ENCODE measurements at regions not wholly inside any gene's neighbourhood (a gene's known extent, or its start where the extent isn't known, plus 50 kb on each side); places are given as distances from the start of the nearest gene placed in this dataset.

DNA sequence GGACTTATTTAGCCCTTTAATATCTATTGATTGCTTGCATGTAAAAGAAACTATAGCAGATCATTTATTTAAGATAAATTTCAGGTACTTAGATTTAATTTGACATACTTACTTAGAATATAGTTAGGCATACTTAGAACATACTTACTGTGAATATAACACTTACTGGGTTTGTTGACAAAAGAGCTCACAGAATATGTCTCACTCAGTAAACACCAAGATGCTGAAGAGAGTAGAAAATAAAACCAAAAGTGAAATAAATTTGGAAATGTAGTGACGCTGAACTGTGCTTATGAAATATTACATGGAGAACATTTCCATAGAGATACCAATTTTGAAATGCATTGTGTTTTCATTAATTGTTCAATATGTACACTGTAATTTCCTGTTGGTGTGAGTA is 615.4 kb upstream of the MAN1A1 start:
- TF ChIP-seq, protein P1, sequence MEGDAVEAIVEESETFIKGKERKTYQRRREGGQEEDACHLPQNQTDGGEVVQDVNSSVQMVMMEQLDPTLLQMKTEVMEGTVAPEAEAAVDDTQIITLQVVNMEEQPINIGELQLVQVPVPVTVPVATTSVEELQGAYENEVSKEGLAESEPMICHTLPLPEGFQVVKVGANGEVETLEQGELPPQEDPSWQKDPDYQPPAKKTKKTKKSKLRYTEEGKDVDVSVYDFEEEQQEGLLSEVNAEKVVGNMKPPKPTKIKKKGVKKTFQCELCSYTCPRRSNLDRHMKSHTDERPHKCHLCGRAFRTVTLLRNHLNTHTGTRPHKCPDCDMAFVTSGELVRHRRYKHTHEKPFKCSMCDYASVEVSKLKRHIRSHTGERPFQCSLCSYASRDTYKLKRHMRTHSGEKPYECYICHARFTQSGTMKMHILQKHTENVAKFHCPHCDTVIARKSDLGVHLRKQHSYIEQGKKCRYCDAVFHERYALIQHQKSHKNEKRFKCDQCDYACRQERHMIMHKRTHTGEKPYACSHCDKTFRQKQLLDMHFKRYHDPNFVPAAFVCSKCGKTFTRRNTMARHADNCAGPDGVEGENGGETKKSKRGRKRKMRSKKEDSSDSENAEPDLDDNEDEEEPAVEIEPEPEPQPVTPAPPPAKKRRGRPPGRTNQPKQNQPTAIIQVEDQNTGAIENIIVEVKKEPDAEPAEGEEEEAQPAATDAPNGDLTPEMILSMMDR (IDR thresholded peaks at IDR 0.05): no peak
- no peaks in the 10 kb centered on the region for H3K4me1 ChIP-seq (ENCODE audit: low read depth)
- H3K9me3 ChIP-seq: no peaks in the 10 kb centered on the region
- ATAC-seq (no peak), DNase-seq (no peak)
- no peak overlapping the region for H3K4me3 ChIP-seq
- H3K36me3 ChIP-seq (ENCODE audit: low read depth): no peaks in the 10 kb centered on the region
- intact Hi-C loops (cut with DNase I, micrococcal nuclease): no loop called here

DNA sequence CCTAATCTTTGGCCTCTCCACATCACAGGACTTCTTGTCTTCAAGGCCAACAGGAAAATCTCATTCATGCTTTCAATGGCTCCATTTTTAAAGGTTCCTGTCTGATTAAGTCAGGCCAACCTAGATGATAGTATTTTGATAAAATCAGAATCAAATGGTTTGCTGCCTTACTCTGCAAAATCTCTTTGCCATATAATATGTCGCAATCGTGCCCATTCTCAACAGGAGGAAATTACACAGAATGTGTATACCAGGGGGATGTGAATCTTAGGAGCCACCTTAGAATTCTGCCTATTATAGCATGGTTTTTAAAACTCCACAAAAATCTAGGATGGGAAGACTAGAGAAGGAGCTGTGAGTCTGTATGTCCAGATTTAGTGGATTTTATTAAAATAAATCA is 612.9 kb upstream of the MAN1A1 start:
- no peak for DNase-seq
- H3K36me3 ChIP-seq (ENCODE audit: low read depth): no peaks in the 10 kb centered on the region
- TF ChIP-seq, protein P1 (IDR thresholded peaks at IDR 0.05): no peak
- no peak overlapping the region for H3K4me3 ChIP-seq
- no peak for ATAC-seq
- H3K9me3 ChIP-seq: no peaks in the 10 kb centered on the region
- no peaks in the 10 kb centered on the region for H3K4me1 ChIP-seq (ENCODE audit: low read depth)
- intact Hi-C loops (cut with DNase I, micrococcal nuclease): no loop called here

DNA sequence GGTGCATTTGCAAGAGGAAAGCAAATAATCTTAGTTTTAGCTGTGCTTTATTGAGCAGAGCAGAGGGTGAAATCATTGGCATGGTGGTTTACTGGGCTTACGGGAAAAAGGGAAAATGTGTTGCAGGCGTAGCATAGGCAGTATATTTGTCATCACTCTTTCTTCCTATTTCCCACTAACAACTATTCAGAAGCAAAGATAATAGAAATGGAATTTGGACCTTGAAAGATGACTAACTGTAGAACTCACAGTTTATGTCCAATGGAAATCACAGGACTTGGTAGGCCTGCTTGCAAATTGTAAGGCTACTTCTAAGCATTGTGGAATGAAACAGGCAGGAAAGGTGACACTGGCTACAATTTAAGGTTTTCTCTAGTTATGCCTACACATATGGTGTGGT is 611.9 kb upstream of the MAN1A1 start:
- intact Hi-C loops (cut with DNase I, micrococcal nuclease): no loop called here
- Histone ChIP-seq H3K4me3 (no peak overlapping the region), H3K4me1 (ENCODE audit: low read depth) (no peaks in the 10 kb centered on the region), H3K36me3 (ENCODE audit: low read depth) (no peaks in the 10 kb centered on the region), H3K9me3 (no peaks in the 10 kb centered on the region)
- ATAC-seq (no peak), DNase-seq (no peak)
- TF ChIP-seq, protein P1 (IDR thresholded peaks at IDR 0.05): no peak

DNA sequence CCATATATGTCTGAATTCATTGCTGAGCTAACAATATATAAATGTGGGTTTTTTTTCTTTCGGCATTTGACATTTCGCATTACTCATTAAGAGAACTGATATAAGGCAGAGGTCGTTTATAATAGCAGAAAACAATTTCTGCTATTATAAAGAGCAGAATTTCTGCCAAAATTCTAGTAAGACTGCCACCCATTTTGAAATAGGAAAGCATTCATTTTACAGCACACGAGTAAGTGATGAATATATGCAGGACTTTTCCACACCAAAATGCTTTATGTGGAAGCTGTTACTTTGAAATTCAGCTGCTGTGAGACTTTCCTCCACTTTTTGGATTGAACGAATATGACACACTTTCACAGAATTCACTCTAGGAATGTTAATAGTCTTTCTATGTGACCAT is 610.9 kb upstream of the MAN1A1 start:
- DNase-seq: no peak
- Histone ChIP-seq H3K9me3 (no peaks in the 10 kb centered on the region), H3K4me3 (no peak overlapping the region), H3K4me1 (ENCODE audit: low read depth) (no peaks in the 10 kb centered on the region), H3K36me3 (ENCODE audit: low read depth) (no peaks in the 10 kb centered on the region)
- intact Hi-C loops (cut with DNase I, micrococcal nuclease): no loop called here
- no peak for ATAC-seq
- TF ChIP-seq, protein P1 (IDR thresholded peaks at IDR 0.05): no peak

DNA sequence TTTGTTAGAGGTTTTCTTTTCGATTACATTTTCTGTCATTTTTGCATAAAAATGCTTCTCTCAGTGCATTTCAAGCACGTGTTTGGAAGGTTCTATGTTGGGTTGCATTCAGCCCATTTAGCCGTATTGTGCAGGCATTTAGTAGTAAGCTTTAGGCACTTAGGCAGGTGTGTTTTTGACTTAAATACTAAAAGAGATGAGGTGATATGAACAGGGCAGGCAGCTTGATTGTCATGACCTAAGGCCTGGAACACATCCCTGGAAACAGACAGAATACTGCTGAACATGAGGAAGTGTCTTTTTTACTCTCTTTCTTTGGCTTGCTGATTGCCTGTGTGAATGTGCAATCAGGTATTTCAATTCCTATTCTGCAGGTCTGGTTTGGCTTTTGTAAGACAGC is 610.5 kb upstream of the MAN1A1 start:
- no peak for ATAC-seq

DNA sequence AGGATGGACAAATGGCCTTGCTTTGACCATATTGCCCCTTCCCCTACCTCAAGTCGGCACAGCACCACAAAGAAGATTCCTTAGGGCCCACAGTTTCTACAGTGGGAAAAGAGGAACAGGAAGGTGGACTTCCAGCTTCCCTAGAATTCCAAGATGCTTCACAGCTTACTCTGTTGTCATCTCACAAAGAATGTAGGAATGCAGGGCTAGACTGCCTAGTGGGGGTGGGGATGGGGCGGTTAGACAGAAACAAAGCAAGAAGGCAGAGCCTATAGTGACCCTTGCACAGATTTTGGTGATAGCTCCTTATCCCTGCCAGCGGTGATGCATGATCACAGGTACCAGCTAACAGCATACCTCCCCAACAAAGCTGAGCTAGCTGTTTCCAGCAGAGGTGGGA is 607.6 kb upstream of the MAN1A1 start:
- Histone ChIP-seq H3K4me3 (no peak overlapping the region), H3K9me3 (no peaks in the 10 kb centered on the region), H3K4me1 (ENCODE audit: low read depth) (no peaks in the 10 kb centered on the region), H3K36me3 (ENCODE audit: low read depth) (no peaks in the 10 kb centered on the region)
- intact Hi-C loops (cut with DNase I, micrococcal nuclease): no loop called here
- TF ChIP-seq, protein P1 (IDR thresholded peaks at IDR 0.05): no peak
- ATAC-seq (no peak), DNase-seq (no peak)

More for the DNA sequence above, 610.5 kb upstream of the MAN1A1 start:
- H3K4me1 ChIP-seq (ENCODE audit: low read depth): no peaks in the 10 kb centered on the region
- H3K36me3 ChIP-seq (ENCODE audit: low read depth): no peaks in the 10 kb centered on the region
- intact Hi-C loops (cut with DNase I, micrococcal nuclease): no loop called here
- TF ChIP-seq, protein P1 (IDR thresholded peaks at IDR 0.05): no peak
- no peak overlapping the region for H3K4me3 ChIP-seq
- no peaks in the 10 kb centered on the region for H3K9me3 ChIP-seq
- DNase-seq: no peak
